ENCODE measurements at regions not wholly inside any gene's neighbourhood (a gene's known extent, or its start where the extent isn't known, plus 50 kb on each side); places are given as distances from the start of the nearest gene placed in this dataset.

DNA sequence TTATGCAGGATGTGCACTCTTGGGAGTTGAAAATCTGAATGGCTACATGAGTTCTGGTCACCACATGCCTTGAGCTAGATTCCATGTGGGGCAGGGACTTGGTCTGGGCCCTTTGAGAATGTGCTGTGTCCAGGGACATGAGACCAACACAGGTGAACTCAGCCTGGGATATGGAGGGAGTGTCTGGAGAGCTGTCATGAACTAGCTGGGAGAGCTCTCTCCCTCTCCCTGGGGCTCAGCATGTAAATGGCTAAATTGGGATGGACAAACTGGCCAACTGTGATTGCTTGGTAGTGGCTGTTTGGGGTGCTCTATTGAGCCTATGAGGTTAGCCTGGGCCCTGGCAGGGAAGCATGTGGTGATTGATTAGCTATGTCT is 105.1 kb upstream of the HS6ST1 start:
- no peak overlapping the region for H3K4me3 ChIP-seq (ENCODE audit: low read length)
- no peak overlapping the region for H3K27ac ChIP-seq (ENCODE audit: low read length)
- no peak for TF ChIP-seq EZH2phosphoT487 (IDR thresholded peaks at IDR 0.05; ENCODE audit: low read depth)
- TF ChIP-seq, protein P1, sequence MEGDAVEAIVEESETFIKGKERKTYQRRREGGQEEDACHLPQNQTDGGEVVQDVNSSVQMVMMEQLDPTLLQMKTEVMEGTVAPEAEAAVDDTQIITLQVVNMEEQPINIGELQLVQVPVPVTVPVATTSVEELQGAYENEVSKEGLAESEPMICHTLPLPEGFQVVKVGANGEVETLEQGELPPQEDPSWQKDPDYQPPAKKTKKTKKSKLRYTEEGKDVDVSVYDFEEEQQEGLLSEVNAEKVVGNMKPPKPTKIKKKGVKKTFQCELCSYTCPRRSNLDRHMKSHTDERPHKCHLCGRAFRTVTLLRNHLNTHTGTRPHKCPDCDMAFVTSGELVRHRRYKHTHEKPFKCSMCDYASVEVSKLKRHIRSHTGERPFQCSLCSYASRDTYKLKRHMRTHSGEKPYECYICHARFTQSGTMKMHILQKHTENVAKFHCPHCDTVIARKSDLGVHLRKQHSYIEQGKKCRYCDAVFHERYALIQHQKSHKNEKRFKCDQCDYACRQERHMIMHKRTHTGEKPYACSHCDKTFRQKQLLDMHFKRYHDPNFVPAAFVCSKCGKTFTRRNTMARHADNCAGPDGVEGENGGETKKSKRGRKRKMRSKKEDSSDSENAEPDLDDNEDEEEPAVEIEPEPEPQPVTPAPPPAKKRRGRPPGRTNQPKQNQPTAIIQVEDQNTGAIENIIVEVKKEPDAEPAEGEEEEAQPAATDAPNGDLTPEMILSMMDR (IDR thresholded peaks at IDR 0.05; ENCODE audit: low read depth, low read length): no peak
- H3K9me3 ChIP-seq (ENCODE audit: insufficient read depth, low read length): no peaks in the 10 kb centered on the region
- no peak overlapping the region for H3K4me2 ChIP-seq (ENCODE audit: low read length)
- H3K27me3 ChIP-seq (ENCODE audit: low read depth, low read length): peaks cover 38% of the 10 kb centered on the region
- H2AFZ ChIP-seq (ENCODE audit: low read depth, low read length): no peak overlapping the region
- H3K4me1 ChIP-seq (ENCODE audit: low read length): no peaks in the 10 kb centered on the region
- no peak overlapping the region for H3K9ac ChIP-seq (ENCODE audit: low read length)
- no peaks in the 10 kb centered on the region for H3K79me2 ChIP-seq (ENCODE audit: low read length)
- H3K36me3 ChIP-seq (replicated peaks; ENCODE audit: low read depth, low read length): no peaks in the 10 kb centered on the region
- H4K20me1 ChIP-seq (ENCODE audit: insufficient read depth, low read length): no peaks in the 10 kb centered on the region

DNA sequence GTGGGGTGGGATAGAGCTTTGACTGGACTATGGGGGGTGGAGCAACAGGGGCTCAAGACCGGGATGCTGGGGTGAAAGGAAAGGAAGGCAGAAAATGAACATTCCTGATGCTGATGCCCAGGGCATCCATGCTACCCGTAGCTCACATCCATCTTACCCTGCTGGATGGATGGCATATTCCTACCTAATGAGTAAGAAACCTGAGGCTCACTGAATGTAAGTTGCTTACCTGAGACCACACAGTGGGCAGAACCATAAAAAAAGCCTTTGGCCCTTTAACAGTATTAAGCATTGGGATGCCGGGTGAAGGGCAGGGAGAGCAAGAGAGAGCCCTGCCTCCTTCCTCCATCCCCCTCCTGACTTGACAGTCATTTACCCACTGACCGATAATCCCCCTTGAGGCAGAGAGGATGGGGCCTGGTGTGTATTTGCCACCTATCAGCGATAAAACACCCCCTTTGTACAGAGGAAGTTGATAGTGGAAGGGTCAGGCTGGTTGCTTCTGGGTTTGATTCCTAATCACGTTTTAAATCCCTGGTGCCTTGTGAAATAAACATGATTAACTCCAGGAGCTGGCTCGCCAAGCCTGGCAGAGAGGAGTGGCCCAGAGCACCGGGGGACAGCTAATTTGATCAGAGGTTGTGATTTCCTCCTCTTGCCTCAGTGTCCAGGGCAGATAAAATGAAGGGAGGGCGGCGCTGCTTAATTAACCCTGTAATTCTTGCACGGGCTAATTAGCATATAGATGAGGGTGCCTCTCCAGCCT is 105.9 kb upstream of the HS6ST1 start:
- H2AFZ ChIP-seq (ENCODE audit: low read depth, low read length): no peak overlapping the region
- no peak overlapping the region for H3K4me3 ChIP-seq (ENCODE audit: low read length)
- H3K9ac ChIP-seq (ENCODE audit: low read length): no peak overlapping the region
- no peaks in the 10 kb centered on the region for H3K79me2 ChIP-seq (ENCODE audit: low read length)
- no peaks in the 10 kb centered on the region for H3K4me1 ChIP-seq (ENCODE audit: low read length)
- no peak overlapping the region for H3K27ac ChIP-seq (ENCODE audit: low read length)
- H3K4me2 ChIP-seq (ENCODE audit: low read length): no peak overlapping the region
- TF ChIP-seq, protein P1 (IDR thresholded peaks at IDR 0.05; ENCODE audit: low read depth, low read length): no peak
- no peak for TF ChIP-seq EZH2phosphoT487 (IDR thresholded peaks at IDR 0.05; ENCODE audit: low read depth)
- peaks cover 8% of the 10 kb centered on the region; the same call in 1 of the 2 replicates for H3K9me3 ChIP-seq (ENCODE audit: insufficient read depth, low read length)
- peaks cover 46% of the 10 kb centered on the region for H3K27me3 ChIP-seq (ENCODE audit: low read depth, low read length)
- no peaks in the 10 kb centered on the region for H3K36me3 ChIP-seq (replicated peaks; ENCODE audit: low read depth, low read length)
- H4K20me1 ChIP-seq (ENCODE audit: insufficient read depth, low read length): no peaks in the 10 kb centered on the region

DNA sequence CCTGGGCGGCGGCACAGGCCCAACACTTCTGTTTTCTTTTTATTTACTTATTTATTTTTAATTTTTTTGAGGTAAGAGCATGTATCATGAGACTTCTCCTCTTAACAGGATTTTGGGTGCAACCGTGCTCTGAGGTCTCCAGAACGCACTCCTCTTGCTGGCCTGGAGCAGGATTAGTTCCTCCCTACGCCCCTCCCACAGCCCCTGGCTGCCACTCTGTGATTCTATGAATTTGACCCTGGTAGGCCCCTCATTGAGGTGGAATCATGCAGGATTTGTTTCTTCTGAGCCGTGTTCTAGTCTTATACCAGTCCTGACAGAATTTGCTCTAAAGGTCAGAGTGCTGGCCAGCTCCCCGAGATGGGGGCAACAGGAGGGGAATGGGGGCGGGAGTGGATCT is 106.5 kb upstream of the HS6ST1 start:
- Histone ChIP-seq H3K9me3 (ENCODE audit: insufficient read depth, low read length) (peaks cover 10% of the 10 kb centered on the region; the same call in 1 of the 2 replicates), H3K79me2 (ENCODE audit: low read length) (no peaks in the 10 kb centered on the region), H3K27ac (ENCODE audit: low read length) (no peak overlapping the region), H3K9ac (ENCODE audit: low read length) (no peak overlapping the region), H3K27me3 (ENCODE audit: low read depth, low read length) (peaks cover 52% of the 10 kb centered on the region), H4K20me1 (ENCODE audit: insufficient read depth, low read length) (no peaks in the 10 kb centered on the region), H3K4me3 (ENCODE audit: low read length) (no peak overlapping the region), H3K36me3 (replicated peaks; ENCODE audit: low read depth, low read length) (no peaks in the 10 kb centered on the region), H3K4me2 (ENCODE audit: low read length) (no peak overlapping the region), H3K4me1 (ENCODE audit: low read length) (no peaks in the 10 kb centered on the region), H2AFZ (ENCODE audit: low read depth, low read length) (no peak overlapping the region)
- TF ChIP-seq, protein P1 (IDR thresholded peaks at IDR 0.05; ENCODE audit: low read depth, low read length): no peak
- no peak for TF ChIP-seq EZH2phosphoT487 (IDR thresholded peaks at IDR 0.05; ENCODE audit: low read depth)

DNA sequence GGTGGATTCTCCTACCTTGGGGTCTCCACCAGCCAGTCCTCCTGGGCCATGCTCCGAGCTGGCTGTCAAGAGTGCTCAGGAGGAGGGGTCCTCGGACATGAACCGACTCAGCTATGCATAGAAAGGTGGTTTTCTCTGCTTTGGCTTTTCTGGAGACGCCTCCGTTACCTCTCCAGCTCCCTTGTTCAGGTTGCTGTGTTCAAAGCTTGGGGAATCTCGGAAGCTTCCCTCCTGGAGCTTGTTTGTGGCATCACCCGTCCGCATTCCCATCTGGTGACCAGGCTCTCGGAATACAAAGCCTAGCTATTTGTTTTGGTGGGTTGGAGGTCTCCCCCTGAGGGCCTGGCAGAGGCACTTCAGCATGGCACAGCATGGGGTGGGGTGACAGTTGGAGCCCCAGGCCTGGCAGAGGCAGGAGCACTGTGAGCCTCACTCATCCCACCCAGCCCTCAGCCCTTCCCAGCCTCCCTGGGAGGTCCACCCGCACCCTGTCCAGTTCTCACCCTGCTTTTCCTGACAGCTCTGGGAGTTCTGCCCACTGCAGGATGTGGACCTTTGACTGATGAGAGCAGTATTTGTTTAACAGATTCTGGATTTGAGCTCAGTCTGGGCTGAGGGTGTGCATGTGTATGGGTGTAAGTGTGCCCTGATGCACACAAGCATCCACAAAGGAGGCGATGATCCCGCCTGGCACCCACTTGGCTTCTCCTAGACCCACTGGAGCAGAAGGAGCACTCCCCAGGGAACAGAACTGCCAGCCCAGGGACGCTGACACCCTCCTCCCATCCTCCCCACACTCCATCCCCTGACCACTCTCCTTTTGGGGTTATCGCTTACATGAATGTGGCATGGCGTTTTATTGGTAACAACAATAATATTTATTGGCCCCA is 107.3 kb upstream of the HS6ST1 start:
- Histone ChIP-seq H3K79me2 (ENCODE audit: low read length) (no peaks in the 10 kb centered on the region), H3K36me3 (replicated peaks; ENCODE audit: low read depth, low read length) (no peaks in the 10 kb centered on the region), H3K4me1 (ENCODE audit: low read length) (no peaks in the 10 kb centered on the region), H3K4me2 (ENCODE audit: low read length) (no peak overlapping the region), H4K20me1 (ENCODE audit: insufficient read depth, low read length) (no peaks in the 10 kb centered on the region), H3K27me3 (ENCODE audit: low read depth, low read length) (peaks cover 57% of the 10 kb centered on the region), H2AFZ (ENCODE audit: low read depth, low read length) (no peak overlapping the region), H3K9ac (ENCODE audit: low read length) (no peak overlapping the region), H3K4me3 (ENCODE audit: low read length) (no peak overlapping the region), H3K9me3 (ENCODE audit: insufficient read depth, low read length) (peaks cover 10% of the 10 kb centered on the region; the same call in 1 of the 2 replicates), H3K27ac (ENCODE audit: low read length) (no peak overlapping the region)
- TF ChIP-seq, protein P1 (IDR thresholded peaks at IDR 0.05; ENCODE audit: low read depth, low read length): no peak
- TF ChIP-seq EZH2phosphoT487 (IDR thresholded peaks at IDR 0.05; ENCODE audit: low read depth): no peak
